GM23338 (cell line): ENCODE measurements at regions not wholly inside any gene's neighbourhood (a gene's known extent, or its start where the extent isn't known, plus 50 kb on each side); places are given as distances from the start of the nearest gene placed in this dataset.

Experiments used
- CREB1 ChIP-seq: fragments of 250-450 bp; sonication (Bioruptor Pico); IDR thresholded peaks from 2 replicates; pipeline ENCODE4 v1.5.0; 2020; ENCODE audit warnings: low read depth, mild to moderate bottlenecking, moderate library complexity
- CTCF ChIP-seq, 2 experiments: fragments of 200-600 bp in 1 of 2; sonication (generic) in 1 of 2; conservative IDR thresholded peaks; 2 replicates each; pipeline versions ENCODE4 v1.5.1 to v1.6.1; 2016 to 2017; ENCODE audit warnings: antibody characterized with exemption in 2 of 2, low read depth in 2 of 2, mild to moderate bottlenecking in 2 of 2, moderate library complexity in 1 of 2
- ETS1 ChIP-seq: IDR thresholded peaks from 2 replicates; pipeline ENCODE4 v1.6.1; 2016; ENCODE audit warnings: antibody characterized with exemption
- EZH2 ChIP-seq: fragments of 200-600 bp; sonication (generic); IDR thresholded peaks from one replicate; pipeline ENCODE4 v1.8.0; 2017; ENCODE audit warnings: antibody characterized with exemption, mild to moderate bottlenecking, low read depth; ENCODE audit not compliant: unreplicated experiment
- EZH2phosphoT487 ChIP-seq: fragments of 200-600 bp; sonication (generic); IDR thresholded peaks from one replicate; pipeline ENCODE4 v1.8.1; 2018; ENCODE audit warnings: antibody characterized with exemption; ENCODE audit not compliant: unreplicated experiment
- NANOG ChIP-seq: IDR thresholded peaks from 2 replicates; pipeline ENCODE4 v1.6.1; 2016; ENCODE audit warnings: antibody characterized with exemption, borderline replicate concordance
- POLR2AphosphoS5 ChIP-seq: IDR thresholded peaks from 2 replicates; pipeline ENCODE4 v1.6.1; 2016; ENCODE audit warnings: antibody characterized with exemption, low read depth
- REST ChIP-seq: IDR thresholded peaks from one replicate; pipeline ENCODE4 v1.6.1; 2018; ENCODE audit warnings: antibody characterized with exemption; ENCODE audit not compliant: unreplicated experiment
- STAT1 ChIP-seq: IDR thresholded peaks from one replicate; pipeline ENCODE4 v1.6.1; 2016; ENCODE audit warnings: antibody characterized with exemption; ENCODE audit not compliant: unreplicated experiment
- ZNF114 ChIP-seq: fragments of 250-450 bp; sonication (Bioruptor Pico); IDR thresholded peaks from 2 replicates; pipeline ENCODE4 v1.5.0; 2020; ENCODE audit warnings: mild to moderate bottlenecking, moderate library complexity
- TF ChIP-seq, protein P1 (sequence below): fragments of 250-450 bp; sonication (Bioruptor Pico); IDR thresholded peaks from 2 replicates; pipeline ENCODE4 v1.5.0; 2020; ENCODE audit warnings: mild to moderate bottlenecking, moderate library complexity

DNA sequence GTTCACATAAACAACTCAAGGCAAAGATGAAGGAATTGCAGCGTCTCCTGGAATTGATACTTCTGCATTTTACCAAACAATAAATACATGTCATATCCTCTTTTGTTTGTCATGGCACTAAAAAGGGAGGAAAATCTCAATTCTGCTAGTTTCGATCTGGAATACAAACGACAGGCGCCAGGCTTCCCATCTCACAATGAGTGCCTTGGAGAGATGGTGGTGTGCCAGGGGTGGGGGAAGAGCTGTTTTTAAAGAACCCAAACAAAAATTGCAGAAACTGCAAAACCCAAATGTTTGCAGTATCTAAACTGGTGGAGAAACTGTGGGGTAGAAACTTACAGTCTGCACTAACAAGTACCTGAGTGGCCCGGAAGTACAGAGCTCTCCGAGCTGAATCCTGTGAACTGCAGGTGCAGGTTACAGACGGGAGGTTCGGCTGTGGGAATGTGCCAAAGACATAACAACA is 53.0 kb upstream of the KLF3 start:
- TF ChIP-seq EZH2, result no peak
- no peak for TF ChIP-seq ZNF114 (CRISPR knock-in tag)
- no peak for TF ChIP-seq CTCF (conservative IDR thresholded peaks at IDR 0.05; ENCODE audit: low read depth in 2 of 2)
- no peak for TF ChIP-seq EZH2phosphoT487
- no peak for TF ChIP-seq POLR2AphosphoS5
- TF ChIP-seq REST, result no peak
- no peak for TF ChIP-seq NANOG
- no peak for TF ChIP-seq CREB1 (CRISPR knock-in tag)
- no peak for TF ChIP-seq ETS1
- TF ChIP-seq, protein P1, sequence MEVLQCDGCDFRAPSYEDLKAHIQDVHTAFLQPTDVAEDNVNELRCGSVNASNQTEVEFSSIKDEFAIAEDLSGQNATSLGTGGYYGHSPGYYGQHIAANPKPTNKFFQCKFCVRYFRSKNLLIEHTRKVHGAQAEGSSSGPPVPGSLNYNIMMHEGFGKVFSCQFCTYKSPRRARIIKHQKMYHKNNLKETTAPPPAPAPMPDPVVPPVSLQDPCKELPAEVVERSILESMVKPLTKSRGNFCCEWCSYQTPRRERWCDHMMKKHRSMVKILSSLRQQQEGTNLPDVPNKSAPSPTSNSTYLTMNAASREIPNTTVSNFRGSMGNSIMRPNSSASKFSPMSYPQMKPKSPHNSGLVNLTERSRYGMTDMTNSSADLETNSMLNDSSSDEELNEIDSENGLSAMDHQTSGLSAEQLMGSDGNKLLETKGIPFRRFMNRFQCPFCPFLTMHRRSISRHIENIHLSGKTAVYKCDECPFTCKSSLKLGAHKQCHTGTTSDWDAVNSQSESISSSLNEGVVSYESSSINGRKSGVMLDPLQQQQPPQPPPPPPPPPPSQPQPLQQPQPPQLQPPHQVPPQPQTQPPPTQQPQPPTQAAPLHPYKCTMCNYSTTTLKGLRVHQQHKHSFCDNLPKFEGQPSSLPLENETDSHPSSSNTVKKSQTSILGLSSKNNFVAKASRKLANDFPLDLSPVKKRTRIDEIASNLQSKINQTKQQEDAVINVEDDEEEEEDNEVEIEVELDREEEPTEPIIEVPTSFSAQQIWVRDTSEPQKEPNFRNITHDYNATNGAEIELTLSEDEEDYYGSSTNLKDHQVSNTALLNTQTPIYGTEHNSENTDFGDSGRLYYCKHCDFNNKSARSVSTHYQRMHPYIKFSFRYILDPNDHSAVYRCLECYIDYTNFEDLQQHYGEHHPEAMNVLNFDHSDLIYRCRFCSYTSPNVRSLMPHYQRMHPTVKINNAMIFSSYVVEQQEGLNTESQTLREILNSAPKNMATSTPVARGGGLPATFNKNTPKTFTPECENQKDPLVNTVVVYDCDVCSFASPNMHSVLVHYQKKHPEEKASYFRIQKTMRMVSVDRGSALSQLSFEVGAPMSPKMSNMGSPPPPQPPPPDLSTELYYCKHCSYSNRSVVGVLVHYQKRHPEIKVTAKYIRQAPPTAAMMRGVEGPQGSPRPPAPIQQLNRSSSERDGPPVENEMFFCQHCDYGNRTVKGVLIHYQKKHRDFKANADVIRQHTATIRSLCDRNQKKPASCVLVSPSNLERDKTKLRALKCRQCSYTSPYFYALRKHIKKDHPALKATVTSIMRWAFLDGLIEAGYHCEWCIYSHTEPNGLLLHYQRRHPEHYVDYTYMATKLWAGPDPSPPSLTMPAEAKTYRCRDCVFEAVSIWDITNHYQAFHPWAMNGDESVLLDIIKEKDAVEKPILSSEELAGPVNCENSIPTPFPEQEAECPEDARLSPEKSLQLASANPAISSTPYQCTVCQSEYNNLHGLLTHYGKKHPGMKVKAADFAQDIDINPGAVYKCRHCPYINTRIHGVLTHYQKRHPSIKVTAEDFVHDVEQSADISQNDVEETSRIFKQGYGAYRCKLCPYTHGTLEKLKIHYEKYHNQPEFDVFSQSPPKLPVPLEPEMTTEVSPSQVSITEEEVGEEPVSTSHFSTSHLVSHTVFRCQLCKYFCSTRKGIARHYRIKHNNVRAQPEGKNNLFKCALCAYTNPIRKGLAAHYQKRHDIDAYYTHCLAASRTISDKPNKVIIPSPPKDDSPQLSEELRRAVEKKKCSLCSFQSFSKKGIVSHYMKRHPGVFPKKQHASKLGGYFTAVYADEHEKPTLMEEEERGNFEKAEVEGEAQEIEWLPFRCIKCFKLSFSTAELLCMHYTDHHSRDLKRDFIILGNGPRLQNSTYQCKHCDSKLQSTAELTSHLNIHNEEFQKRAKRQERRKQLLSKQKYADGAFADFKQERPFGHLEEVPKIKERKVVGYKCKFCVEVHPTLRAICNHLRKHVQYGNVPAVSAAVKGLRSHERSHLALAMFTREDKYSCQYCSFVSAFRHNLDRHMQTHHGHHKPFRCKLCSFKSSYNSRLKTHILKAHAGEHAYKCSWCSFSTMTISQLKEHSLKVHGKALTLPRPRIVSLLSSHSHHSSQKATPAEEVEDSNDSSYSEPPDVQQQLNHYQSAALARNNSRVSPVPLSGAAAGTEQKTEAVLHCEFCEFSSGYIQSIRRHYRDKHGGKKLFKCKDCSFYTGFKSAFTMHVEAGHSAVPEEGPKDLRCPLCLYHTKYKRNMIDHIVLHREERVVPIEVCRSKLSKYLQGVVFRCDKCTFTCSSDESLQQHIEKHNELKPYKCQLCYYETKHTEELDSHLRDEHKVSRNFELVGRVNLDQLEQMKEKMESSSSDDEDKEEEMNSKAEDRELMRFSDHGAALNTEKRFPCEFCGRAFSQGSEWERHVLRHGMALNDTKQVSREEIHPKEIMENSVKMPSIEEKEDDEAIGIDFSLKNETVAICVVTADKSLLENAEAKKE (CRISPR knock-in tag), result no peak
- no peak for TF ChIP-seq STAT1
